ENCODE measurements at regions not wholly inside any gene's neighbourhood (a gene's known extent, or its start where the extent isn't known, plus 50 kb on each side); places are given as distances from the start of the nearest gene placed in this dataset.

- no peak overlapping the region for H3K27ac Mint-ChIP-seq
- no peak overlapping the region for H3K9ac ChIP-seq (ENCODE audit: extremely low read depth, low read length, poor library complexity, severe bottlenecking)
- no peaks in the 10 kb centered on the region for H3K4me1 ChIP-seq (ENCODE audit: control insufficient read depth, insufficient read depth, low read length)
- peaks cover 12% of the 10 kb centered on the region for H3K27me3 ChIP-seq (ENCODE audit: control insufficient read depth, insufficient read depth, low read length, poor library complexity, severe bottlenecking)
- H3K9me3 ChIP-seq (ENCODE audit: control insufficient read depth, low read length): no peaks in the 10 kb centered on the region
- no peak for TF ChIP-seq CTCF (conservative IDR thresholded peaks at IDR 0.05)
- peaks cover 70% of the 10 kb centered on the region for H3K27me3 Mint-ChIP-seq (ENCODE audit: insufficient read depth)
- peaks cover 3% of the 10 kb centered on the region for H3K9me3 Mint-ChIP-seq
- H3K4me3 ChIP-seq (ENCODE audit: low read length): no peak overlapping the region
- H3K36me3 Mint-ChIP-seq (ENCODE audit: low read depth): no peaks in the 10 kb centered on the region
- H3K4me1 Mint-ChIP-seq: peaks cover 7% of the 10 kb centered on the region
- 67 to 87% methylated on average over 1 to 5 of the region's 5 CpGs for WGBS, 2 experiments (ENCODE audit: insufficient coverage in 1 of 2, insufficient read length in 1 of 2)
- H3K36me3 ChIP-seq (ENCODE audit: control insufficient read depth, insufficient read depth, low read length): no peaks in the 10 kb centered on the region
- H3K27ac ChIP-seq (ENCODE audit: low read depth, low read length): no peak overlapping the region
- no peak overlapping the region for H3K4me3 Mint-ChIP-seq
- DNase-seq: no peak
Measured at GRCh38 chr4:186342582-186342981, 76.6 kb downstream of the F11 start.

- Mint-ChIP-seq H3K27me3 (ENCODE audit: insufficient read depth) (peaks cover 65% of the 10 kb centered on the region), H3K4me3 (no peak overlapping the region), H3K9me3 (peaks cover 3% of the 10 kb centered on the region), H3K36me3 (ENCODE audit: low read depth) (no peaks in the 10 kb centered on the region), H3K4me1 (peaks cover 7% of the 10 kb centered on the region), H3K27ac (no peak overlapping the region)
- Histone ChIP-seq H3K27ac (ENCODE audit: low read depth, low read length) (no peak overlapping the region), H3K9me3 (ENCODE audit: control insufficient read depth, low read length) (no peaks in the 10 kb centered on the region), H3K36me3 (ENCODE audit: control insufficient read depth, insufficient read depth, low read length) (no peaks in the 10 kb centered on the region), H3K4me3 (ENCODE audit: low read length) (no peak overlapping the region), H3K27me3 (ENCODE audit: control insufficient read depth, insufficient read depth, low read length, poor library complexity, severe bottlenecking) (peaks cover 3% of the 10 kb centered on the region), H3K4me1 (ENCODE audit: control insufficient read depth, insufficient read depth, low read length) (no peaks in the 10 kb centered on the region), H3K9ac (ENCODE audit: extremely low read depth, low read length, poor library complexity, severe bottlenecking) (no peak overlapping the region)
- no peak for DNase-seq
- no peak for TF ChIP-seq CTCF (conservative IDR thresholded peaks at IDR 0.05)
- WGBS, 2 experiments (ENCODE audit: insufficient coverage in 1 of 2, insufficient read length in 1 of 2): 92 to 96% methylated on average over 3 to 5 of the region's 5 CpGs
Measured at GRCh38 chr4:186341655-186342054, 75.7 kb downstream of the F11 start.

Data from endodermal cell (in vitro differentiated cells).